ENCODE measurements at regions not wholly inside any gene's neighbourhood (a gene's known extent, or its start where the extent isn't known, plus 50 kb on each side); places are given as distances from the start of the nearest gene placed in this dataset.

GRCh38 chr6:50657513-50657912, 55.8 kb upstream of the TFAP2D start:
- FAIRE-seq, result no peak
- DNase-seq (ENCODE audit: low read depth, low spot score), result no peak

GRCh38 chr6:50658561-50658960, 54.8 kb upstream of the TFAP2D start:
- H4K20me1 ChIP-seq (ENCODE audit: control insufficient read depth, extremely low read depth, insufficient read depth, low read length), result no peaks in the 10 kb centered on the region
- H3K4me1 ChIP-seq (ENCODE audit: control insufficient read depth, extremely low read depth, insufficient read depth, low read length), result no peaks in the 10 kb centered on the region
- no peak for FAIRE-seq
- H3K79me2 ChIP-seq (ENCODE audit: control insufficient read depth, insufficient read depth, low read length), result no peaks in the 10 kb centered on the region
- dilution Hi-C loops (cut with MboI; ENCODE audit: extremely low pct_ligation_motif_present, low sequenced_read_pairs), result no loop called here
- no peaks in the 10 kb centered on the region for H3K9me1 ChIP-seq (ENCODE audit: control insufficient read depth, extremely low read depth, insufficient read depth, low read length)
- H3K36me3 ChIP-seq (ENCODE audit: control insufficient read depth in 2 of 2, extremely low read depth in 1 of 2, insufficient read depth in 2 of 2, low read length in 2 of 2), result no peaks in the 10 kb centered on the region
- H2AFZ ChIP-seq (ENCODE audit: control insufficient read depth, low read length), result no peak overlapping the region
- DNase-seq (ENCODE audit: low read depth, low spot score), result no peak
- no peak overlapping the region for H3K4me3 ChIP-seq (ENCODE audit: control insufficient read depth in 2 of 3, extremely low read depth in 1 of 3, insufficient read depth in 2 of 3, low read depth in 1 of 3, low read length in 3 of 3)
- H3K27ac ChIP-seq (ENCODE audit: control insufficient read depth, insufficient read depth, low read length), result no peak overlapping the region
- TF ChIP-seq EZH2 (IDR thresholded peaks at IDR 0.05; ENCODE audit: low read length), result no peak
- TF ChIP-seq, protein P1, sequence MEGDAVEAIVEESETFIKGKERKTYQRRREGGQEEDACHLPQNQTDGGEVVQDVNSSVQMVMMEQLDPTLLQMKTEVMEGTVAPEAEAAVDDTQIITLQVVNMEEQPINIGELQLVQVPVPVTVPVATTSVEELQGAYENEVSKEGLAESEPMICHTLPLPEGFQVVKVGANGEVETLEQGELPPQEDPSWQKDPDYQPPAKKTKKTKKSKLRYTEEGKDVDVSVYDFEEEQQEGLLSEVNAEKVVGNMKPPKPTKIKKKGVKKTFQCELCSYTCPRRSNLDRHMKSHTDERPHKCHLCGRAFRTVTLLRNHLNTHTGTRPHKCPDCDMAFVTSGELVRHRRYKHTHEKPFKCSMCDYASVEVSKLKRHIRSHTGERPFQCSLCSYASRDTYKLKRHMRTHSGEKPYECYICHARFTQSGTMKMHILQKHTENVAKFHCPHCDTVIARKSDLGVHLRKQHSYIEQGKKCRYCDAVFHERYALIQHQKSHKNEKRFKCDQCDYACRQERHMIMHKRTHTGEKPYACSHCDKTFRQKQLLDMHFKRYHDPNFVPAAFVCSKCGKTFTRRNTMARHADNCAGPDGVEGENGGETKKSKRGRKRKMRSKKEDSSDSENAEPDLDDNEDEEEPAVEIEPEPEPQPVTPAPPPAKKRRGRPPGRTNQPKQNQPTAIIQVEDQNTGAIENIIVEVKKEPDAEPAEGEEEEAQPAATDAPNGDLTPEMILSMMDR (optimal IDR thresholded peaks at IDR 0.05 in 1 of 3, IDR thresholded peaks at IDR 0.05 in 1 of 3, conservative IDR thresholded peaks at IDR 0.05 in 1 of 3; ENCODE audit: extremely low read depth in 1 of 3, insufficient read depth in 2 of 3, low read length in 3 of 3), result no peak
- no peak overlapping the region for H3K4me2 ChIP-seq (ENCODE audit: control insufficient read depth, extremely low read depth, insufficient read depth, low read depth, low read length)
- no peak overlapping the region for H3K9ac ChIP-seq (ENCODE audit: control insufficient read depth, extremely low read depth, insufficient read depth, low read length)
- no peaks in the 10 kb centered on the region for H3K27me3 ChIP-seq (ENCODE audit: control insufficient read depth, extremely low read depth, insufficient read depth, low read length)
- H3K9me3 ChIP-seq (ENCODE audit: control insufficient read depth, low read depth, low read length), result no peaks in the 10 kb centered on the region

More at GRCh38 chr6:50657513-50657912, 55.8 kb upstream of the TFAP2D start:
- Histone ChIP-seq H3K79me2 (ENCODE audit: control insufficient read depth, insufficient read depth, low read length) (no peaks in the 10 kb centered on the region), H3K9ac (ENCODE audit: control insufficient read depth, extremely low read depth, insufficient read depth, low read length) (no peak overlapping the region), H3K4me3 (ENCODE audit: control insufficient read depth in 2 of 3, extremely low read depth in 1 of 3, insufficient read depth in 2 of 3, low read depth in 1 of 3, low read length in 3 of 3) (no peak overlapping the region), H3K36me3 (ENCODE audit: control insufficient read depth in 2 of 2, extremely low read depth in 1 of 2, insufficient read depth in 2 of 2, low read length in 2 of 2) (no peaks in the 10 kb centered on the region), H3K4me1 (ENCODE audit: control insufficient read depth, extremely low read depth, insufficient read depth, low read length) (no peaks in the 10 kb centered on the region), H3K27ac (ENCODE audit: control insufficient read depth, insufficient read depth, low read length) (no peak overlapping the region), H2AFZ (ENCODE audit: control insufficient read depth, low read length) (no peak overlapping the region), H3K9me1 (ENCODE audit: control insufficient read depth, extremely low read depth, insufficient read depth, low read length) (no peaks in the 10 kb centered on the region), H3K27me3 (ENCODE audit: control insufficient read depth, extremely low read depth, insufficient read depth, low read length) (no peaks in the 10 kb centered on the region), H3K4me2 (ENCODE audit: control insufficient read depth, extremely low read depth, insufficient read depth, low read depth, low read length) (no peak overlapping the region), H3K9me3 (ENCODE audit: control insufficient read depth, low read depth, low read length) (no peaks in the 10 kb centered on the region), H4K20me1 (ENCODE audit: control insufficient read depth, extremely low read depth, insufficient read depth, low read length) (no peaks in the 10 kb centered on the region)
- dilution Hi-C loops (cut with MboI; ENCODE audit: extremely low pct_ligation_motif_present, low sequenced_read_pairs), result no loop called here
- TF ChIP-seq, protein P1 (optimal IDR thresholded peaks at IDR 0.05 in 1 of 3, IDR thresholded peaks at IDR 0.05 in 1 of 3, conservative IDR thresholded peaks at IDR 0.05 in 1 of 3; ENCODE audit: extremely low read depth in 1 of 3, insufficient read depth in 2 of 3, low read length in 3 of 3), result no peak
- no peak for TF ChIP-seq EZH2 (IDR thresholded peaks at IDR 0.05; ENCODE audit: low read length)

Data from keratinocyte (primary cell).